ENCODE measurements at regions not wholly inside any gene's neighbourhood (a gene's known extent, or its start where the extent isn't known, plus 50 kb on each side); places are given as distances from the start of the nearest gene placed in this dataset.

GRCh38 chr10:58048936-58049335 is 218.8 kb downstream of the IPMK start:
- H3K36me3 ChIP-seq = no peaks in the 10 kb centered on the region
- intact Hi-C loops (cut with DNase I) = no loop called here
- DNase-seq = no peak
- no peaks in the 10 kb centered on the region for H3K4me1 ChIP-seq
- H3K27ac ChIP-seq = no peak overlapping the region
- H3K4me3 ChIP-seq = no peak overlapping the region
- H3K9me3 ChIP-seq = no peaks in the 10 kb centered on the region
- no peak for TF ChIP-seq CTCF (IDR thresholded peaks at IDR 0.05)
- H3K27me3 ChIP-seq = no peaks in the 10 kb centered on the region
- no peak overlapping the region for H3K9ac ChIP-seq (ENCODE audit: low read depth in 2 of 2, low read length in 2 of 2)

- Histone ChIP-seq H3K4me3 (no peak overlapping the region), H3K9ac (ENCODE audit: low read depth in 2 of 2, low read length in 2 of 2) (no peak overlapping the region), H3K36me3 (no peaks in the 10 kb centered on the region), H3K4me1 (no peaks in the 10 kb centered on the region), H3K9me3 (no peaks in the 10 kb centered on the region), H3K27me3 (no peaks in the 10 kb centered on the region), H3K27ac (no peak overlapping the region)
- TF ChIP-seq CTCF (IDR thresholded peaks at IDR 0.05) = no peak
- intact Hi-C loops (cut with DNase I) = no loop called here
- no peak for DNase-seq
These were observed 223.6 kb downstream of the IPMK start for GRCh38 chr10:58044072-58044471.

- H3K27me3 ChIP-seq = no peaks in the 10 kb centered on the region
- no peak for TF ChIP-seq CTCF (IDR thresholded peaks at IDR 0.05)
- no peaks in the 10 kb centered on the region for H3K4me1 ChIP-seq
- no peak for DNase-seq
- H3K36me3 ChIP-seq = no peaks in the 10 kb centered on the region
- intact Hi-C loops (cut with DNase I) = no loop called here
- no peak overlapping the region for H3K9ac ChIP-seq (ENCODE audit: low read depth in 2 of 2, low read length in 2 of 2)
- H3K27ac ChIP-seq = no peak overlapping the region
- no peaks in the 10 kb centered on the region for H3K9me3 ChIP-seq
- no peak overlapping the region for H3K4me3 ChIP-seq
These were observed 225.8 kb downstream of the IPMK start for GRCh38 chr10:58041901-58042300.

GRCh38 chr10:58030208-58030607 is 237.5 kb downstream of the IPMK start:
- H3K9ac ChIP-seq (ENCODE audit: low read depth in 2 of 2, low read length in 2 of 2) = no peak overlapping the region
- H3K4me3 ChIP-seq = no peak overlapping the region
- H3K4me1 ChIP-seq = no peaks in the 10 kb centered on the region
- no peak for DNase-seq
- intact Hi-C loops (cut with DNase I) = no loop called here
- no peaks in the 10 kb centered on the region for H3K9me3 ChIP-seq
- no peak overlapping the region for H3K27ac ChIP-seq
- H3K36me3 ChIP-seq = no peaks in the 10 kb centered on the region
- H3K27me3 ChIP-seq = no peaks in the 10 kb centered on the region
- TF ChIP-seq CTCF (IDR thresholded peaks at IDR 0.05) = no peak

- intact Hi-C loops (cut with DNase I) = no loop called here
- Histone ChIP-seq H3K9me3 (no peaks in the 10 kb centered on the region), H3K27ac (no peak overlapping the region), H3K4me3 (no peak overlapping the region), H3K36me3 (no peaks in the 10 kb centered on the region), H3K4me1 (no peaks in the 10 kb centered on the region), H3K9ac (ENCODE audit: low read depth in 2 of 2, low read length in 2 of 2) (no peak overlapping the region), H3K27me3 (no peaks in the 10 kb centered on the region)
- TF ChIP-seq CTCF (IDR thresholded peaks at IDR 0.05) = no peak
- no peak for DNase-seq
These were observed 238.9 kb downstream of the IPMK start for GRCh38 chr10:58028597-58029366.
